K562 (cell line): ENCODE measurements at regions not wholly inside any gene's neighbourhood (a gene's known extent, or its start where the extent isn't known, plus 50 kb on each side); places are given as distances from the start of the nearest gene placed in this dataset.

ENCODE experiments used
- ATAC-seq: fragments of 200-7000 bp; cut with Tn5 transposase; 3 replicates; pipeline ENCODE4 v1.9.1; 2020; ENCODE audit warnings: moderate library complexity
- BruUV-seq: library from RNA; stranded (reverse); fragments of 400-500 nt; replicated peaks from 2 replicates; lab custom pipeline; 2021; lab: Mats Ljungman, UMichigan
- CTCF ChIA-PET: fragments of 300-600 bp; formaldehyde crosslinking; extraction: SDS; loops from one replicate; lab custom pipeline; 2021; ENCODE audit warnings: low intra/inter-chr PET ratio; lab: Yijun Ruan, JAX
- POLR2A ChIA-PET: fragments of 300-600, 350-650 bp; sonication (Branson Sonifier 250); formaldehyde crosslinking; extraction: SDS; loops from one replicate; lab custom pipeline; 2021; ENCODE audit warnings: antibody characterized with exemption, inconsistent platforms; lab: Yijun Ruan, JAX
- DNase-seq, 4 experiments: peaks; one replicate each; pipeline versions ENCODE4 v3.0.0 to v3.0.0-alpha.2; 2011 to 2018; ENCODE audit warnings: low spot score in 3 of 4, mixed read lengths in 3 of 4; ENCODE audit errors: extremely low read depth in 1 of 4
- FAIRE-seq: peaks from 2 replicates; lab custom pipeline; 2011; peaks lifted over from hg19 to GRCh38; lab: Jason Lieb, UNC
- H2AFZ ChIP-seq: 2 replicates; pipeline ENCODE4 v1.6.0; 2011; ENCODE audit warnings: low read depth, low read length, control low read depth, inconsistent platforms
- H3K27ac ChIP-seq: fragments of 200-600 bp; 3 replicates; pipeline ENCODE4 v1.8.0; 2011; ENCODE audit warnings: low read depth, mild to moderate bottlenecking, control low read depth, inconsistent platforms, low read length, moderate library complexity, mixed read lengths; ENCODE audit errors: extremely low read depth
- H3K27me3 ChIP-seq, 2 experiments: fragments of 300-600 bp in 1 of 2; 2 replicates in 1 of 2; 3 replicates in 1 of 2; pipeline versions ENCODE4 v1.6.0 to v1.8.0; 2011; ENCODE audit warnings: inconsistent platforms in 2 of 2, low read length in 2 of 2, mild to moderate bottlenecking in 1 of 2, mixed read lengths in 1 of 2, moderate library complexity in 1 of 2; ENCODE audit not compliant: control insufficient read depth in 2 of 2, insufficient read depth in 2 of 2
- H3K36me3 ChIP-seq: fragments of 300-600 bp; 3 replicates; pipeline ENCODE4 v1.8.0; 2011; ENCODE audit warnings: mild to moderate bottlenecking, low read length, inconsistent platforms; ENCODE audit not compliant: control insufficient read depth, insufficient read depth
- H3K4me1 ChIP-seq, 2 experiments: fragments of 200-600 bp in 1 of 2; replicated peaks in 1 of 2; 2 replicates in 1 of 2; 3 replicates in 1 of 2; pipeline versions ENCODE4 v1.5.1 to v1.8.0; 2011; ENCODE audit warnings: inconsistent platforms in 2 of 2, low read length in 2 of 2, mild to moderate bottlenecking in 1 of 2, mixed read lengths in 1 of 2, moderate library complexity in 1 of 2; ENCODE audit not compliant: control insufficient read depth in 2 of 2, insufficient read depth in 2 of 2
- H3K4me2 ChIP-seq: 2 replicates; pipeline ENCODE4 v1.6.1; 2011; ENCODE audit warnings: low read length, control low read depth, inconsistent platforms, mixed read lengths; ENCODE audit not compliant: insufficient read depth
- H3K4me3 ChIP-seq: fragments of 200-600 bp; sonication (generic), shearing (Covaris generic); 2 replicates; pipeline ENCODE4 v1.5.1; 2016; ENCODE audit warnings: control low read depth, inconsistent platforms
- H3K79me2 ChIP-seq: fragments of 200-600 bp; 3 replicates; pipeline ENCODE4 v1.8.0; 2011; ENCODE audit warnings: low read length, inconsistent platforms; ENCODE audit not compliant: control insufficient read depth, insufficient read depth
- H3K9ac ChIP-seq, 2 experiments: 2 replicates each; pipeline versions ENCODE4 v1.6.0 to v1.6.1; 2011; ENCODE audit warnings: low read depth in 2 of 2, low read length in 2 of 2, control low read depth in 1 of 2, inconsistent platforms in 1 of 2, mild to moderate bottlenecking in 1 of 2, mixed read lengths in 1 of 2; ENCODE audit not compliant: insufficient read depth in 1 of 2
- H3K9me1 ChIP-seq: one replicate; pipeline ENCODE4 v1.6.0; 2011; ENCODE audit warnings: inconsistent platforms, mild to moderate bottlenecking, low read length, moderate library complexity; ENCODE audit not compliant: control insufficient read depth, insufficient read depth
- H3K9me3 ChIP-seq: replicated peaks from 2 replicates; pipeline ENCODE4 v1.5.1; 2011; ENCODE audit warnings: low read depth, low read length, inconsistent platforms; ENCODE audit not compliant: control insufficient read depth, insufficient read depth
- H4K20me1 ChIP-seq: replicated peaks from 2 replicates; pipeline ENCODE4 v1.6.1; 2011; ENCODE audit warnings: low read length, inconsistent platforms, mixed read lengths; ENCODE audit not compliant: control insufficient read depth, insufficient read depth
- BRD4 ChIP-seq: fragments of 200-600 bp; sonication (generic); IDR thresholded peaks from 2 replicates; pipeline ENCODE4 v1.6.1; 2017; ENCODE audit warnings: inconsistent platforms
- CBX2 ChIP-seq: fragments of 200-600 bp; sonication (generic); IDR thresholded peaks from one replicate; pipeline ENCODE4 v1.6.1; 2012; ENCODE audit warnings: mild to moderate bottlenecking, low read length, inconsistent platforms; ENCODE audit not compliant: insufficient read depth, poor library complexity, severe bottlenecking
- CCAR2 ChIP-seq: fragments of 200-400 bp; formaldehyde crosslinking; IDR thresholded peaks from 2 replicates; pipeline ENCODE4 v1.6.1; 2017; ENCODE audit warnings: mild to moderate bottlenecking, low read depth, low read length
- ESRRA ChIP-seq: fragments of 450-650 bp; IDR thresholded peaks from 2 replicates; pipeline ENCODE4 v1.6.1; 2014; ENCODE audit warnings: low read depth, mild to moderate bottlenecking, moderate library complexity, borderline replicate concordance
- ETV5 ChIP-seq: sonication (generic); formaldehyde crosslinking; IDR thresholded peaks from 2 replicates; pipeline ENCODE4 v1.4.0; 2020; ENCODE audit warnings: low read depth, mild to moderate bottlenecking, missing genetic modification reagents
- HNRNPUL1 ChIP-seq: fragments of 200-400 bp; formaldehyde crosslinking; IDR thresholded peaks from 2 replicates; pipeline ENCODE4 v1.6.1; 2017; ENCODE audit warnings: low read length
- IRF9 ChIP-seq: fragments of 450-650 bp; IDR thresholded peaks from 2 replicates; pipeline ENCODE4 v1.6.1; 2016; ENCODE audit warnings: missing biosample characterization, missing genetic modification characterization
- MXI1 ChIP-seq: IDR thresholded peaks from 2 replicates; pipeline ENCODE4 v1.6.1; 2011; ENCODE audit warnings: low read depth, mild to moderate bottlenecking, improper control_type of control experiment, low read length
- PML ChIP-seq: IDR thresholded peaks from 2 replicates; pipeline ENCODE4 v1.6.1; 2012; ENCODE audit warnings: low read length, inconsistent platforms
- RBFOX2 ChIP-seq: fragments of 200-400 bp; formaldehyde crosslinking; IDR thresholded peaks from 2 replicates; pipeline ENCODE4 v1.6.1; 2017; ENCODE audit warnings: low read depth, mild to moderate bottlenecking, low read length, moderate library complexity
- ZC3H8 ChIP-seq: fragments of 450-650 bp; IDR thresholded peaks from 2 replicates; pipeline ENCODE4 v1.6.1; 2017
- ZNF318 ChIP-seq, 2 experiments: fragments of 450-650 bp; IDR thresholded peaks; 2 replicates each; pipeline ENCODE4 v1.6.1; 2016; ENCODE audit warnings: mild to moderate bottlenecking in 2 of 2, borderline replicate concordance in 1 of 2, low read depth in 1 of 2, moderate library complexity in 1 of 2
- ZZZ3 ChIP-seq: fragments of 450-650 bp; IDR thresholded peaks from 2 replicates; pipeline ENCODE4 v1.6.1; 2016; ENCODE audit warnings: antibody characterized with exemption, mild to moderate bottlenecking, moderate library complexity
- WGBS: fragments of 100-300 bp; shearing (Covaris generic); methylation state at CpG from one replicate; pipeline ENCODE4 v1.1.6; 2016; ENCODE audit warnings: low coverage, mixed read lengths; ENCODE audit not compliant: insufficient coverage; ENCODE audit errors: missing lambda C conversion rate; 5-methylcytosine and 5-hydroxymethylcytosine counted together
- in situ Hi-C: fragments of 300-500 bp; cut with MboI; formaldehyde crosslinking; loops from 4 replicates; pipeline ENCODE4 v1.15.0; 2018; ENCODE audit warnings: inconsistent platforms, mixed read lengths
- intact Hi-C: fragments of 100-400 bp; cut with micrococcal nuclease; formaldehyde crosslinking; loops from 2 replicates; pipeline ENCODE4 v1.14.2; 2022
- TF ChIP-seq, protein P1 (sequence below): fragments of 250-450 bp; sonication (Bioruptor Pico); IDR thresholded peaks from 2 replicates; pipeline ENCODE4 v1.8.0; 2022; ENCODE audit warnings: moderate library complexity, mild to moderate bottlenecking, inconsistent platforms

- no peaks in the 10 kb centered on the region for H3K4me1 ChIP-seq
- H3K4me2 ChIP-seq = no peak overlapping the region
- H2AFZ ChIP-seq = no peak overlapping the region
- 0% methylated on average over 3 of the region's 3 CpGs for WGBS
- in situ Hi-C loops (no loop called here), intact Hi-C loops (no loop called here)
- no peaks in the 10 kb centered on the region for H3K9me3 ChIP-seq
- H3K27me3 ChIP-seq = peaks cover 10 to 46% of the 10 kb centered on the region in 2 experiments; a peak in 4 of 5 replicates
- no peaks in the 10 kb centered on the region for H3K9me1 ChIP-seq
- ChIA-PET CTCF (no interaction called here), POLR2A (interaction anchor here (0.7 kb wide), 1 partner anchor 711 kb away, joined by 3 read pairs; no protein-coding TSS in a partner anchor)
- no TSS peak for BruUV-seq
- H3K79me2 ChIP-seq = no peaks in the 10 kb centered on the region
- H3K36me3 ChIP-seq = no peaks in the 10 kb centered on the region
- no peak overlapping the region for H3K27ac ChIP-seq
- FAIRE-seq (peak; percentile 19), ATAC-seq (no peak), DNase-seq (no peak)
- H4K20me1 ChIP-seq = no peaks in the 10 kb centered on the region
- H3K9ac ChIP-seq = no peak overlapping the region
- H3K4me3 ChIP-seq = no peak overlapping the region
- no peak for TF ChIP-seq RBFOX2
- TF ChIP-seq MXI1 = no peak
- no peak for TF ChIP-seq BRD4
- TF ChIP-seq CCAR2 = no peak
- no peak for TF ChIP-seq ZC3H8
- no peak for TF ChIP-seq PML
- TF ChIP-seq CBX2 = no peak
- TF ChIP-seq ZNF318 (IDR thresholded peaks at IDR 0.05; ENCODE audit: borderline replicate concordance in 1 of 2, low read depth in 1 of 2) = no peak
- TF ChIP-seq IRF9 (tag) = no peak
- TF ChIP-seq ESRRA = no peak
- TF ChIP-seq, protein P1, sequence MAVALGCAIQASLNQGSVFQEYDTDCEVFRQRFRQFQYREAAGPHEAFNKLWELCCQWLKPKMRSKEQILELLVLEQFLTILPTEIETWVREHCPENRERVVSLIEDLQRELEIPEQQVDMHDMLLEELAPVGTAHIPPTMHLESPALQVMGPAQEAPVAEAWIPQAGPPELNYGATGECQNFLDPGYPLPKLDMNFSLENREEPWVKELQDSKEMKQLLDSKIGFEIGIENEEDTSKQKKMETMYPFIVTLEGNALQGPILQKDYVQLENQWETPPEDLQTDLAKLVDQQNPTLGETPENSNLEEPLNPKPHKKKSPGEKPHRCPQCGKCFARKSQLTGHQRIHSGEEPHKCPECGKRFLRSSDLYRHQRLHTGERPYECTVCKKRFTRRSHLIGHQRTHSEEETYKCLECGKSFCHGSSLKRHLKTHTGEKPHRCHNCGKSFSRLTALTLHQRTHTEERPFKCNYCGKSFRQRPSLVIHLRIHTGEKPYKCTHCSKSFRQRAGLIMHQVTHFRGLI = no peak
- TF ChIP-seq ETV5 (CRISPR knock-in tag) = no peak
- TF ChIP-seq HNRNPUL1 = no peak
- TF ChIP-seq ZZZ3 = no peak
Observed at GRCh38 chr1:175862408-175862807, 119.0 kb upstream of the TNR start.
